LoVo (cell line): ENCODE measurements at regions not wholly inside any gene's neighbourhood (a gene's known extent, or its start where the extent isn't known, plus 50 kb on each side); places are given as distances from the start of the nearest gene placed in this dataset.
"Not testable (repeated sequence)": the region's sequence is repeated elsewhere in the genome, so short reads cannot be mapped to it uniquely, and the experiment has no call there.

Experiments
- DNase-seq: peaks from one replicate; pipeline ENCODE4 v3.0.0-alpha.2; 2016; ENCODE audit warnings: low spot score

DNA sequence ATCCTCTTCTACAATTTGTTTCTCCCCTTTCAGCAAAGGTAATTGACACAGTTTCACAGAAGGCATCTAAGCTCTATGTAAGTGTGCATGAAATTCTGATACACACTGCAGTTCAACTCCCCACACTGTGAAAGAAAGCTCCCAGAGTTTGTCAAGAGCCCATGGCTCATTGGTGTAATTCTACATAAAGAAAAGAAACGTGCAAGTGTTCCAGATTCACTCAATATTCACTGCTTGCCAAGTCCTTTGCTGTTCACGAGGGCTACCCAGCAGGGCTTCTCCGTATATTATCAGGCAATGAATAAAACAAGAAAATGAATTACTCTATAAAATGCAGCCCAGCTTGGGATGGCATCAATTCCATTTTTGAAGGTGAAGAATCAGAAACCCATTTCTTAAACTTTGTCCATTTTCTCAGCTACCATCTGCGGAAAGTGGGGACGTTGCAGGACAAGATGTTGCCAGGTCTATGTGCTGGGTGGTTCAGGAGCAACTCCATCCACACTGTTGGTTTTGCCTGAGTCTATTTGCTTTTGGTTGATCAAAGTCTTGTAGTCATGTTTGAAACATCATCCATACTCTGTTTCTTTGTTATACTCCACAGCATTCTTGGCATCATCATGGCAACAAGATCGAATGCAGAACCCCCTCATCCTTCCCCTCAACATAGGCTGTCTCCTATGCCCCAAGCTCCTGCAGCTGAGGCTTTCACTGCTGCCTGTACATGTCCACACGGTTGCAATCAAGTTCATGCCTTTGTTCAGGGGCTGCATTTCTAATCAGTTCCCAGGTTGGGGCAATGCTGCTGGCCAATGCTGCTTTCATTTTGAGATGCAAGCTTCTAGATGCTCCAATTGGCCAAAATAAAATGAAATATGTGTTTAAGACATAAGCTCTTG, 301.8 kb downstream of the MED10 start:
- DNase-seq, result no peak

DNA sequence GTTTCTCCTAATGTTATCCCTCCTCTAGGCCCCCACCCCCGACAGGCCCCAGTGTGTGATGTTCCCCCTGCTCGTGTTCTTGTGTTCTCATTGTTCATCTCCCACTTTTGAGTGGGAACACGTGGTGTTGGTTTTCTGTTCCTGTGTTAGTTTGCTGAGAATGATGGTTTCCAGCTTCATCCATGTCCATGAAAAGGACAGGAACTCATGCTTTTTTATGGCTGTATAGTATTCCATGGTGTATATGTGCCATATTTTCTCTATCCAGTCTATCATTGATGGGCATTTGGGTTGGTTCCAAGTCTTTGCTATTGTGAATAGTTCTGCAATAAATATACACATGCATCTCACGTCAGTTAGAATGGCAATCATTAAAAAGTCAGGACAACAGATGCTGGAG, 305.9 kb downstream of the MED10 start:
- not testable (repeated sequence) for DNase-seq

- DNase-seq, result no peak
Measured at GRCh38 chr5:6069496-6070185, 308.7 kb downstream of the MED10 start.

GRCh38 chr5:6066016-6066415, 312.3 kb downstream of the MED10 start:
- DNase-seq, result no peak

GRCh38 chr5:6059137-6059800, 319.1 kb downstream of the MED10 start:
- DNase-seq, result no peak

DNA sequence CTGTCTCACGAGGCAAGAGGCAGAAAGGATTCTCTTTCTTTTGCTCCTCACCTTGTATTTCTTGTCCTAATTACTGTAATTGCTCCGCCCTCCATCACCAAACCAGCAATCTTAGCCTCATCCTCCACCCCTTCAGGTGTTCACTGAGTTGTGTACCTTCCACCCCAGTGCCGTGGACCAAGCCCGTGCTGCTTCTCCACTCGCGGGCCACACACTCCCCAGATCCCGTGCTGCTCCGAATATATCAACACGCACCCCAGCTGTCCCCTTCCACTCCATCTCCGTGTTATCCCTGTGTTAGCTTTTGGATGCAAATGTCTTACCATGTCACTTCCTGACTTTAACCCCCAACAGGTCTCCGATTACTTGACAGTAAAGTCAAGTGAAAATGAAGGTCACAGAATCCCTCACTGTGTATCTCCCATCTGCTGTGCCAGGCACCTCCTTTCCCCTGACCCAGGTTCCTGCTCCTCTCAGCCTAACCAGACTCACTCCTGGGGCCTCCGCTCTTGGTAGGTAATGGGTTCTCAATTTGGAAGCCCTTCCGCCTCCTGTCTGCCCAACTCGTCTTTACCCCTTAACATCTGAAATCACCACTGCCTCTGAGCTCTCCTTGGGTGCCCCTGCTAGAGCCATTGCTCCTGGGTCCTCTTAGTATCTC, 320.2 kb downstream of the MED10 start:
- DNase-seq, result no peak

- DNase-seq, result no peak
Measured at GRCh38 chr5:6056280-6056679, 322.1 kb downstream of the MED10 start.

DNA sequence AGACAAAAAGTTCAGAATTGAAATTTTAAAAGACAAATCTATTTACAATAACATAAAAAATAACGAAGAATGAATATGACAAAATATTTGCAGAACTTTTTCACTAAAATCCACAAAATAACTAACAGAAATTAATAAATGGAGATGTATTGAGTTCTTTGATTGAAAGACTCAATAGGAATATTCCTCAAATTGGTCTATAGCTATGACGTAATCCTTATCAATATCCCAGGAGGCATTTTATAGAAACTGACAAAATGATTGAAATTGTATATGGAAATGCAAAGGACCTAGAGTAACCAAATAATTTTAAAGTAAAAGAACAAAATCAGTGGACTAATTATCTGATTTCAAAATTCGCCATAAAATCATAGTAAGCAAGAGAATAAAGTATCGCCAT, 328.7 kb downstream of the MED10 start:
- no peak for DNase-seq

DNA sequence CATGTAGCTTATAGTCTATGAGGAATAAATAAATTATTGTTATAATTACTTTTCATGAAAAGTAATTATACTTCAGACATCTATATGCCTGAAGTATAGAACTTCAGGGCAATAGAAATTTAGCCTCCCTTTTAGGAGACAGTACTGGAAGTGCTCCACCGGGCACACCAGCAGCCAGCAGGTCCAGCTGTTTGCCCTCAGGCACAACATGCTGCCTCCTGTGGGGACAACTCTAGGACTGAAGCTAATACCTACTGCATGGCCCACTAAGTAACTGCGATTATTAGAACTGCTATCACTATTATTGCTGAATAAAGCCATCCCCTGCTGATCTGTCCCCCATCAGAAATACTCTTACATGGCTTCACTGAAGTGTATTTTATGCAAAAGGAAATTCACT, 329.6 kb downstream of the MED10 start:
- DNase-seq, result no peak

GRCh38 chr5:6046296-6046967, 331.9 kb downstream of the MED10 start:
- no peak for DNase-seq

DNA sequence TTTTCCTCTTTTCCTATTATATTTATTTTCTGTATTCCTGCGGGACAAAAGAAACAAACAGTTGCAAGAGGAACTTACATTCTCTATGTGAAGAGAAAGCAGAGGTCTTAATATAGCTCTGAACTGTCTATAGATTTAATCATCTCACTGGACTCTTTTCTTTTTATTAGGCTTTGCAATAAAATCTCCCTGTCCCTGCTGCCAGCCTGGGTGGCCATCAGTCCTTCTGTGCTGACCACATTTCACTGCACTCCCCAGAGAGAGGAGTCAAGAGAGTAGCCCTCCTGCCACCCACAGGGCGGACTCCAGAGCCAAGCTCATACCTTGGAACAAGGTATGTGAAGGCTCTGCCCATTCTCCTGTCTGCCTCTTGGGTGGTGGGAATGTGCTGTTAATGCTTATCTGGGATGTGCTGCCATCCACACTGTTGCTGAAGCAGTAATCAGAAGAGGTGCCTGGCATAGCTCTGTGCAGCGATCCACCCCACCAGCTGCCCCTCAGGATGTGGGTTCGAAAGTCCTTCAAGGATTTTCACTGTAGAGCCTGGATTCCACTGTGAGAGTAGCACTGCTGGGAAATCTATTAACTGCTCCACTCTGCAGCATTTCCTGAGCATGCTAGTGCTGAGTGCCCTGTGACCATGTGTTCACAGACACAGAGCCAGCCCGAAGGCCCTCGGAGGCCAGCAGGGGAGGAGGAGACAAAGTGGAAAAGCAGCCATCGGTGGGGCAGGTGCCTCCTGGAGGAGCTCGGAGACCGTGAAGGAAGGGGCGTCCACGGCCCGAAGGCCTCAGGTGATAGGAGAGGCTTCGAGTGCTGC, 334.6 kb downstream of the MED10 start:
- DNase-seq, result no peak

GRCh38 chr5:6041977-6042550, 336.3 kb downstream of the MED10 start:
- no peak for DNase-seq

DNA sequence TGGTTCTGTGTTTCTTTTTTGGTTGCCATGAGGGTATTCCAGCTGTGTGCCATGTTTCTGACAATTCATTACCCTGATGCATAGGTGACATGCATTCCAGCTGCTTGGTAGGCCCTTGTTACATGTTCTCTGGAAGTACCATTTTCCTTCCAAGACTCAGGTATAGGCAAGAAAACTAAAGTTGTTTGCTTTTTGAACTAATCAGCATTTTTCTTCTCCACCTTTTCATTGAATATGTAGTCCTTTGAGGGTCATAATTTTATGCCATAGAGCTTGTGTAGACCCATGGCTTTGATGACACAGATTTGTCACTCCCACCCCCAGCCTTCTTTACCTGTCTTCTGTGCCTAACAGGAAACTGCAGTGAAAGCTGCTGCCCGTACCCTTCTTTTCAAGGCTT, 339.2 kb downstream of the MED10 start:
- no peak for DNase-seq

- DNase-seq, result no peak
Measured at GRCh38 chr5:6036006-6036405, 342.3 kb downstream of the MED10 start.

DNA sequence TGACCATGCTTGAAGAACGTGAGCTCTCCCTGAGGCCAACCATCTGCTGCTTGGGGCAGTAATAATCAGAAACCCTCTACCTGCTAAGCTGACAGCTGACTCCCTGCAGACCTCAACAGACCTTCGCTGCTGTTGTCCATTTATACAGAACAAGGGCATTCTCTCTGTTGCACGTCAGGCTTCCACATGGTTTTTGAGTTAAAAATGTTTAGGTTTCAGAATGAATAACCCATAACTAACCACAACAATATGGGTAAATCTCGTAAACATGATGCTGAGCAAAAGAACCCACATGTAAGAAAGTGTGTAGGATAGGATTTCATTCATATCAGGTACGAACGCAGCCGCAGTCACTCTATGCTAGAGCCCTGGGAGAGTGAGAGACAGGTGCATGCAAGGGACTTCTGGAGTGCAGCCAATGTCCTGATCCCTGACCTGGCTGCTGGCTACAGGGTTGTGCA, 348.5 kb downstream of the MED10 start:
- DNase-seq, result no peak

GRCh38 chr5:6026766-6027406, 351.5 kb downstream of the MED10 start:
- DNase-seq, result no peak

DNA sequence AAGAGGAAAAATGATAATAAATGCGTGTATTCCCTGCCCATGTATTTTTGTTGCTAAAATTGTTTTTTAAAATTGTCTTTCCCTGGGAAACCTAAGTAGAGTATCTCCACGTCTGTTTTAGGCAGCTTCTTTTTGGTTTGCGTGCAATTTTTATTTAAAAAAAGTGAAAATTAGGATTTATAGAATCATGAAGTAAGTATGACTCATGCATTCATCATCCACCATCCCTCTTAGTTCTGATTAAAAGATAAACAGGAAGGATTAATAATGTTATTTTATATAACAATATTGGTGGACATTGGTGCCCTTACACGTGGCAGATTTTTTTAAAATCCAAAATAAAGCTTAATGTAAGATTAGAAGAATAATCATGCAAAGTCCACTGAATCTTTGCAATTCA, 358.7 kb downstream of the MED10 start:
- no peak for DNase-seq

DNA sequence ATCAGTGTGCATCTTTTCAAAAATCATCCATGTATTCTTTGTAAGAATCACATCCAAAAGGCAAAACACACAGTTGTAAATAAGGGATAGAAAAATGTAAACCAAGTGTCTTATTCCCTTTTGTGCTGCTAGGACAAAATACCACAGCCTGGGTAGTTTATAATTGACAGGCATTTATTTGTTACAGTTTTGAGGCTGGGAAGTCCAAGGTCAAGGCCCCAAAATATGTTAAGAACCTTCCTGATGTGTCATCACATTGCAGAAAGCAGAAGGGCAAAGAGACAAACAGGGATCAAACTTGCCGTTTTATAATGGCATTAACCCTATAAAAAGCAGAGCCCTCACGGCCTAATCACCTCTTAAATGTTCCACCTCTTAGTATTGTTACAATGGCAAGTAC, 364.8 kb downstream of the MED10 start:
- no peak for DNase-seq

DNA sequence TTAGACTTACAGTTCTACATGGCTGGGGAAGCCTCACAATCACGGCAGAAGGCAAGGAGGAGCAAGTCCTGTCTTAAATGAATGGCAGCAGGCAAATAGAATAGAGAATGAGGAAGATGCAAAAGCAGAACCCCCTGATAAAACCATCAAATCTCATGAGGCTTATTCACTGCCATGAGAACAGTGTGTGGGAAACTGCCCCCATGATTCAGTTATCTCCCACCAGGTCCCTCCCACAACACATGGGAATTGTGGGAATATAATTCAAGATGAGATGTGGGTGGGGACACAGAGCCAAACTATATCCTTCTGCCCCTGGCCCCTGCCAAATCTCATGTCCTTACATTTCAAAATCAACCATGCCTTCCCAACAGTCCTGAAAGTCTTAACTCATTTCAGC, 367.1 kb downstream of the MED10 start:
- no peak for DNase-seq

GRCh38 chr5:6006838-6007314, 371.5 kb downstream of the MED10 start:
- no peak for DNase-seq
